Vagina (tissue), 2 donors: ENCODE measurements at regions not wholly inside any gene's neighbourhood (a gene's known extent, or its start where the extent isn't known, plus 50 kb on each side); places are given as distances from the start of the nearest gene placed in this dataset.
"Not testable (repeated sequence)": the region's sequence is repeated elsewhere in the genome, so short reads cannot be mapped to it uniquely, and the experiment has no call there.

Experiments
- DNase-seq, 2 donors: peaks; one replicate each; pipeline ENCODE4 v3.0.0-alpha.2; 2017; ENCODE audit errors: extremely low spot score in 2 of 2
- H3K27ac ChIP-seq: fragments of 200-600 bp; sonication (generic); one replicate; pipeline ENCODE4 v1.5.1; 2019
- H3K27me3 ChIP-seq: fragments of 200-600 bp; sonication (generic); one replicate; pipeline ENCODE4 v1.5.1; 2019
- H3K36me3 ChIP-seq, 2 donors: fragments of 200-600 bp; sonication (generic); one replicate each; pipeline ENCODE4 v1.5.1; 2017 to 2019
- H3K4me1 ChIP-seq: fragments of 200-600 bp; sonication (generic); one replicate; pipeline ENCODE4 v1.5.1; 2019
- H3K4me3 ChIP-seq, 2 donors: fragments of 200-600 bp; sonication (generic); 1 replicate in 1 of 2; 2 replicates in 1 of 2; pipeline ENCODE4 v1.5.1; 2016 to 2019
- H3K9me3 ChIP-seq: fragments of 200-600 bp; sonication (generic); one replicate; pipeline ENCODE4 v1.5.1; 2019
- CTCF ChIP-seq, 3 experiments: fragments of 450-650 bp in 2 of 3; fragments of 200-600 bp in 1 of 3; sonication (generic) in 1 of 3; IDR thresholded peaks; one replicate each; pipeline ENCODE4 v1.5.1; 2017 to 2019; ENCODE audit warnings: antibody characterized with exemption in 3 of 3, mild to moderate bottlenecking in 2 of 3, moderate library complexity in 2 of 3
- POLR2A ChIP-seq, 2 donors: fragments of 450-650 bp; IDR thresholded peaks; one replicate each; pipeline ENCODE4 v1.6.1; 2017; ENCODE audit warnings: antibody characterized with exemption in 2 of 2, mild to moderate bottlenecking in 2 of 2, moderate library complexity in 2 of 2
- POLR2AphosphoS5 ChIP-seq, 2 donors: sonication (generic); formaldehyde crosslinking; IDR thresholded peaks; one replicate each; pipeline ENCODE4 v1.9.0; 2017; ENCODE audit warnings: antibody characterized with exemption in 2 of 2, mild to moderate bottlenecking in 2 of 2, low read depth in 1 of 2; ENCODE audit not compliant: insufficient read depth in 1 of 2
- intact Hi-C: fragments of 100-400 bp; cut with DNase I; formaldehyde crosslinking; loops from one replicate; pipeline ENCODE4 v1.15.1; 2023

GRCh38 chr13:33560726-33561125, 257.2 kb upstream of the RFC3 start:
- Histone ChIP-seq H3K27ac (no peak overlapping the region), H3K4me1 (no peaks in the 10 kb centered on the region), H3K27me3 (no peaks in the 10 kb centered on the region), H3K9me3 (no peaks in the 10 kb centered on the region), H3K36me3 (no peaks in the 10 kb centered on the region), H3K4me3 (no peak overlapping the region)
- TF ChIP-seq POLR2AphosphoS5 (IDR thresholded peaks at IDR 0.05; ENCODE audit: insufficient read depth in 1 of 2, low read depth in 1 of 2): no peak
- TF ChIP-seq CTCF (IDR thresholded peaks at IDR 0.05): no peak
- no peak for TF ChIP-seq POLR2A (IDR thresholded peaks at IDR 0.05)
- no peak for DNase-seq
- intact Hi-C loops: no loop called here

- no peak overlapping the region for H3K4me3 ChIP-seq
- no peaks in the 10 kb centered on the region for H3K27me3 ChIP-seq
- no peak for TF ChIP-seq POLR2A (IDR thresholded peaks at IDR 0.05)
- TF ChIP-seq POLR2AphosphoS5 (IDR thresholded peaks at IDR 0.05; ENCODE audit: insufficient read depth in 1 of 2, low read depth in 1 of 2): no peak
- no peak for TF ChIP-seq CTCF (IDR thresholded peaks at IDR 0.05)
- no peaks in the 10 kb centered on the region for H3K9me3 ChIP-seq
- intact Hi-C loops: no loop called here
- no peaks in the 10 kb centered on the region for H3K36me3 ChIP-seq
- H3K4me1 ChIP-seq: no peaks in the 10 kb centered on the region
- DNase-seq: no peak
- no peak overlapping the region for H3K27ac ChIP-seq
These were observed 256.3 kb upstream of the RFC3 start for GRCh38 chr13:33561627-33562026.

- Histone ChIP-seq H3K36me3 (no peaks in the 10 kb centered on the region), H3K27me3 (no peaks in the 10 kb centered on the region), H3K4me1 (no peaks in the 10 kb centered on the region), H3K27ac (no peak overlapping the region), H3K9me3 (no peaks in the 10 kb centered on the region), H3K4me3 (no peak overlapping the region)
- intact Hi-C loops: no loop called here
- TF ChIP-seq POLR2AphosphoS5 (IDR thresholded peaks at IDR 0.05; ENCODE audit: insufficient read depth in 1 of 2, low read depth in 1 of 2) (no peak), POLR2A (IDR thresholded peaks at IDR 0.05) (no peak), CTCF (IDR thresholded peaks at IDR 0.05) (no peak)
- no peak for DNase-seq
These were observed 246.3 kb upstream of the RFC3 start for GRCh38 chr13:33571618-33572017.

- H3K4me1 ChIP-seq, H3K9me3 ChIP-seq, H3K36me3 ChIP-seq, H3K4me3 ChIP-seq, H3K27me3 ChIP-seq, DNase-seq, intact Hi-C loops, H3K27ac ChIP-seq: not testable (repeated sequence)
These were observed 245.6 kb upstream of the RFC3 start for GRCh38 chr13:33572322-33572721.

GRCh38 chr13:33575378-33575777, 242.6 kb upstream of the RFC3 start:
- Histone ChIP-seq H3K27ac (no peak overlapping the region), H3K4me1 (no peaks in the 10 kb centered on the region), H3K4me3 (no peak overlapping the region), H3K27me3 (no peaks in the 10 kb centered on the region), H3K9me3 (no peaks in the 10 kb centered on the region), H3K36me3 (no peaks in the 10 kb centered on the region)
- TF ChIP-seq POLR2AphosphoS5 (IDR thresholded peaks at IDR 0.05; ENCODE audit: insufficient read depth in 1 of 2, low read depth in 1 of 2) (no peak), CTCF (IDR thresholded peaks at IDR 0.05) (no peak), POLR2A (IDR thresholded peaks at IDR 0.05) (no peak)
- no peak for DNase-seq
- intact Hi-C loops: no loop called here

GRCh38 chr13:33577007-33577406, 240.9 kb upstream of the RFC3 start:
- Histone ChIP-seq H3K4me1 (no peaks in the 10 kb centered on the region), H3K4me3 (no peak overlapping the region), H3K27ac (no peak overlapping the region), H3K9me3 (no peaks in the 10 kb centered on the region), H3K27me3 (no peaks in the 10 kb centered on the region), H3K36me3 (no peaks in the 10 kb centered on the region)
- TF ChIP-seq CTCF (IDR thresholded peaks at IDR 0.05): no peak
- TF ChIP-seq POLR2A (IDR thresholded peaks at IDR 0.05): no peak
- TF ChIP-seq POLR2AphosphoS5 (IDR thresholded peaks at IDR 0.05; ENCODE audit: insufficient read depth in 1 of 2, low read depth in 1 of 2): no peak
- intact Hi-C loops: no loop called here
- DNase-seq: no peak
